HG02943 (cell line): ENCODE measurements at regions not wholly inside any gene's neighbourhood (a gene's known extent, or its start where the extent isn't known, plus 50 kb on each side); places are given as distances from the start of the nearest gene placed in this dataset.
"Not testable (repeated sequence)": the region's sequence is repeated elsewhere in the genome, so short reads cannot be mapped to it uniquely, and the experiment has no call there.

Experiments
- ATAC-seq: cut with Tn5 transposase; IDR thresholded peaks from one replicate; pipeline ENCODE4 v1.9.1; 2021; ENCODE audit warnings: mild to moderate bottlenecking, low read depth, moderate library complexity; ENCODE audit not compliant: unreplicated experiment

DNA sequence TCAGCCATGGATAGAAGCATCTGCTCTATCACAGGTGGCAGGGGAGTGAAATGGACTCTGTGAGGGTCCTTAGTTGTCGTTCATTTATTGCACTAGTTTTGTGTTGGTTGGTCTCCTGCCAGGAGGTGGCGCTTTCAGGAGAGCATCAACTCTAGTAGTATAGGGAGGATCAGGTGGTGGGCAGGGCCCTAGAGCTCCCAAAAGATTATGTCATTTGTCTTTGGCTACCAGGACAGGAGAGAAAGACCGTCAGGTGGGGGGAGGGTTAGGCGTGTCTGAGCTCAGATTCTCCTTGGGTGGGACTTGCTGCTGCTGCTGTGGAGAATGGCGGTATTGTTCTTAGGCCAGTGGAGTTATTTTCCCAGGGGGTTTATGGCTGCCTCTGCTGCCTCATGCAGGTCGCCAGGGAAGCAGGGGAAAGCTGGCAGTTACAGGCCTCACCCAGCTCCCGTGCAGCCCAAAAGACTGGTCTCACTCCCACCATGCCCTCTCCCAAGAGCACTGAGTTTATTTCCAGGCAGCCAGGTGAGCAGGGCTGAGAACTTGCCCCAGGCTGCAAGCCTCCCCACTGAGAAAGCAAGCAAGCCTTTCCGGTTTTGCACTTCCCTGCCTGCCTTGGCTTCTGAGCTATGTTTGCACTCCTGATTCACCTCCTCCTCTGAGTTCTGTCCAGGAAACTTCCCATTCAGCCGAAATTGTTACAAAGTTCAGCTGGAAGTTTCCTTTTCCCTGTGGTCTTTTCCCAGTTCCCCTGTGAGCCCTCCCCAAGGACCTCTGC, 317.3 kb downstream of the TAF11L14 start:
- no peak for ATAC-seq

DNA sequence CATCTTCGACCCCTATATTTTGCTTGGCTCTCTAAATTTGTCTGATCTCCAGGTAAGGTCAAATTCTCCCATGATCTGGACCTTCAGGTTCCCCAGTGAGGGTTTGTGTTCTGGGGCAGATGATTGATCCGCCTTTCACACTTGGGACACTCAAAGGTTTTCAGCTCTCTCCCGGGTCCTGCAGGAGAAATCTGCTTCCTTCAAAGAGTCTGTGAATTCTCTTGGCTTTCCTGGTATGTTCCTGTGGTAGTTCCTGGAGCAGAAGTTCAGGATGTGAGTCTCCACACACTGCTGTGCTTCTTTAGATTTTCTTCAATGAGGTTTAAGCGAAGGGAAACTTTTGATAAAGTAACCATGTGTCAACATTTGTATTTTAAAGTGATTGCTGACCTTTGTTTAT, 318.0 kb downstream of the TAF11L14 start:
- no peak for ATAC-seq

DNA sequence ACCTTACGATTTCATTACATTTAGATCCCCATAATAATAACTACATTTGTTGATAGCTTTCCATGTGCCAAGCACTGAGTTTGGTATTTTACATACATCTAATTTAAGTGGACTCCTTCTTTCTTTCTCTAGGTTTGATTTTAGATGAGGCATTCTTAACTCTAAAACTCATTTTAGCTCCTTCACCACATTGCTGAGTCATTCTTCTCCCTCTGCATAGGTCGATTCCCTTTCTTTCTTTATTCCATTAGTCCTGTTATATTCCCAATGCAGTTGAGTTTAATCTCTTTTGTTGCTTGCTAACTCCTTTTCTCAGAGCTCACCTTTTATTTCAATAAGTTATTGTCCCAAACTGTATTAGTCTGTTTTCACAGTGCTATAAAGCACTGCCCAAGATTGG, 329.8 kb downstream of the TAF11L14 start:
- ATAC-seq, result no peak

DNA sequence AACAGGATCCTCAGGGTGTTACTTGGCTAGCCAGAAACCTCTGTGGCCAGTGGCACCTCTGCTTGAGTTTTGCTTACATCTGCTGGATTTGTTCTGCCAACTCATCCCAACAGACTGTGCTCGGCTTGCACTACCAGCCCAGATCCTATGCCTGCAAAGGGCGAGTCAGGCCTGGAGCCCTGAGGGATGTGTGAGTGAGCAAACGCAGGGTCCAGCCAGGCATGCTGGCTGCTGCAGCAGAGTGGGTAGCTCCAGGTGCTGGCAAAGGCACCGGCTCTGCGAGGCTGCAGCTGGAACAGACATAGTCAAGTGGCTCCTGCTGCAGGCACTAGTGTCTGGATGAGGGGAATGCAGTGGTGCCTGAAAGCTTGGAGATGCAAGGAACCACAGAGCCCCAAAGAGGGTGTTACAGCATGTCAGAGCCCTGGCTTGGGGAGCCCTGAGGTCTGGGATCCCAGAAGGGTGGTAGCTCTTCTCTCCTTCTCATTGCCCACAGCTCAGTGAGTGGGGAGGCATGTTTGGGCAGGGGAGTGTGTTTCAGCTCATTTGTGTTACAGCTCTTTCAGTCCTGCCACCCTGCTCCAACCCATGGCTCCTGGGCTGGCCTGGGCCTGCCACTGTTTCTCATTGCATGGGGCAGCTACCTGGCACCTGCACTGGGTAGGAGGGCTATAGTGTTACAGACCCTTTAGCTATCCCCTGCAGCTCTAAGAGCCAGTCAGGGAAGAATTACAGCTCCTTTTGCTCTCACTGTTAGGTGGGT, 332.6 kb downstream of the TAF11L14 start:
- ATAC-seq, result no peak

DNA sequence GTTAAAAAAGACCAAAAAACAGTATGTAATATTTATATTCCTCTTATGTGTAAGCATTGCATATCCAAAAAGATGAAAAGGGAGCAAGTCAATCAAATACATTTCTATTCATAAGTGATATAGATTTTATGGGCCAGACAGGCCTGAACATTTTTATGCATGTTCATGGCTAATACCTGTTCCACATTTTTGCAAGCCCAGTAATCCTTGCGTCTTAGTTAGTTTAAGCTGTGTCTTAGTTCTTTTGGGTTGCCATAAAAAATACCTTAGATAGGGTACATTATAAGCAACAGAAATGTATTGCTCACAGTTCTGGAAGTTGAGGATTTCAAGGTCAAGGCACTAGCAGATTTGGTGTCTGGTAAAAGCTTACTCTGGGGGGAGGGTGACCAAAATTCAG, 342.1 kb downstream of the TAF11L14 start:
- no peak for ATAC-seq

DNA sequence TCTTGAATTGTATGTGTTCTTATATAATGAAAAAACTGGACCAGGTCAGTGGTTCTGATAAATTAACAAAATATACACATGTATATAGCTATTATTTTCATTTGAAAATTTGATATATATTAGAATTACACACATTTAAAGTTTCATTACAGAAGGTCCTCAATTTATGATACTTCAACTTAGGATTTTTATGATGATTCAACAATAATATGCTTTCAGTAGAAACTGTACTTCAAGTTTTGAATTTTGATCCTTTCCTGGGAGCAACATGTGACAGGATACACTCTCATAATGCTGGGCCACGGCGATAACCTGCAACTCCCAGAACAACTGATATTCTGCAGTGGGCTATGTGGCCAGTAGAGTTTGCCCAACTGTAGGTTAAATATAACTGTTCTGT, 344.7 kb downstream of the TAF11L14 start:
- ATAC-seq, result no peak

DNA sequence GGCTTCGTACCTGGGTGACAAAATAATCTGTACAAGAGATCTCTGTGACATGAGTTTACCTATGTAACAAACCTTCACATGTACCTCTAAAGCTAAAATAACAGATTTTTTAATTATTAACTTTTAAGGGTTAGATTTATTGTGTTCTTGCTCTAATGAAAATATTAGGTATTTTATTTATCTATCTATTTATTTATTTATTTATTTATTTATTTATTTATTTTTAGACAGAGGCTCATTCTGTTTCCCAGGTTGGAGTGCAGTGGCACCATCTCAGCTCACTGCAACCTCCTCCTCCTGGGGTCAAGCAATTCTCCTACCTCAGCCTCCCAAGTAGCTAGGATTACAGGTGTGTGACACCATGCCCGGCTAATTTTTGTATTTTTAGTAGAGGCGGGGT, 348.4 kb downstream of the TAF11L14 start:
- not testable (repeated sequence) for ATAC-seq

DNA sequence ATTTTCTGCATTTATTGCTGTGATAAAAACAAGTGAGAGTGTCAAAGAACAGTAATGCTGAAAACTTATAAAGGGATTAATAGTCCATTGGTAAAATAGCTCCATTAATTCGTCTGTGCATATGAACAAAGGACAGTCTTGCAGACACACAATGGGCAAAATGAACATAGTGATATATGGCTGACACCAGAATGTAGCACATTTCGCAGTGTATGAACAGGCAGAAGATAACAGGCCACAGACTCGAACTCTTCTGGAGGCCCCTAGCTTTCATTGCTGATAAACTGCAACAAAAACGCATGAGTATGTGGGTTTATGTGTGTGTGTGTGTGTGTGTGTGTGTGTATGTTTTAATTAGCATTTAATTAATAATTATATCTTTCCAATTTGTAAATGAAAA, 354.8 kb downstream of the TAF11L14 start:
- no peak for ATAC-seq

DNA sequence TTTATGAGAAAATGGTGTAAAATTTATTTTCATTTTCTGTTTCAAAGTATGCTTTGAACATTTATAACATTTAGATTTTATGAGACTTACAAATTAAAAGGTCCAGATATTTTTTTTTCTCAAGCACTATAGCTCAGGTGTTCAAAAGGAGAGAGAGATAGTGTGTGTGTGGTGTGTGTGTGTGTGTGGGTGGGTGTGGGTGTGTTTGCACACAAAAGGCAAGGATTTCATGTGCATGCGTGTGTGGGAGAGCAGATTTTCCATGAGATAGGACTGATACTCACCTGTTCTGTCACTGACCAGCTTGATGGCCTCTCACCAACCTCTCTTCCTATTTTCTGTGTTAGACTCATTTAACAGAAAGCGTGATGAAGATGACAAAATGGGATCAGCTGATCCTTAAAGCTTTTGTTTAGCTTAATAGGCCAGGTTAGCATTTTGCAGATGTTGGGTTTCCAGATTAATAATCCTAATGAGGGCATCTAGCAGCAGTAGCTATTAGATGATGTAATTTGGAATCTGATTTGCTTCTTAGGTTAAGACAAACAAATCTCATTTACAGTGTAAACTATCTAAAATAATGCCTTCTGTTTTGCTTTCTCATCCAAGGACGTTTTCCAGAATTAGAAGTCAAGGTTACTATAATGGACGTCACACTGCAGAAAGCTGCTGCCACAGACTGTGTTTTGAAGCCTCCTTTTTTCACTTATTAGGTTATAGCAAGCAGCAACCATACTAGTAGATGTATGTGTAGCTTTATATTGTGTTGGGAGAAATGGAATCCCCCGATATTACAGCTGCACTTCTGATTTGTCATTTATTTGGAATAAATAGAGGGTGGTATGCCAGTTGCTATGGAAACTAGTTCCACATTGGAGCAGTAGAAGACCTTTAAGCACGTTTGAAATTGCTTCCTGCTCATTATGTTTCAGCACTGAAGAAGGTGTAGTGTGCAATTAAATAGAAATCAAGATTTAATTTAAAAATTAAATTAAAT, 355.6 kb downstream of the TAF11L14 start:
- no peak for ATAC-seq

DNA sequence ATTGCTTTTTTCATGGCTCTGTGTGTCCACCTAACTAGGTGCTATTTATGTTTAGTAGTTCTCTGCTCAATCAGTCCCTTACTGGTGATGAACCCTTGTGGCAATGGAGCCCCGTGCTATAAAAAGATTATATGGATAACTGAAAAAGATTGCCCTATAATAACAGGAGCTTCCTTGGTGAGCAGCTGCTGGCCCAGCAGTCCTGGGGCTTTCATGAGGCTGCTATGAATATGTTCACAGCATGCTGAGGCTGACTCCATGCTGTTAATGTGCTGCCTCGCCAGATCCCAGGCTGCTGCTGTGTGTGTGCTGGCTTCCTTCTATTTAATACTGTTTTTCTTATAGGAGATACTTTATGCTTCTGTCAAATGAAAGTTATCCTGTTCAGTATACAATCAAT, 357.5 kb downstream of the TAF11L14 start:
- ATAC-seq, result no peak

DNA sequence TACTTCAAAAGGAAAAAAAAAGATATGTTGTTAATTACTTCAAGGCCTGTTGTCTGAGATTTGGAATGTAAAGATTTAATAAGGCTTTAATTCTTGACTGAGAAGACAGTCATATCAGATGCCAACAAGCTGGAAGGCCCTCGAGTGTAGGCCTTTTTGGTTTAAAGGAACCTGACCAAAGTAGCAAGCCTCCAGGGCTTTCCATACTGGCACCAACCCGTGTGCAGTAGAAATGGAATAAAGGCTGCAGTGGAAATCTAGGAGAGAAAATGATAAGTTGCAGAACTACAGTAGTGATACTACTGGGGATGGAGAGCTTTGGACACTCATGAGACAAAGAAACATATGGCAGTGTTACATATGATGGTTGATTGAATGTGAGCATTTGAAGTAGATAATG, 358.0 kb downstream of the TAF11L14 start:
- no peak for ATAC-seq

DNA sequence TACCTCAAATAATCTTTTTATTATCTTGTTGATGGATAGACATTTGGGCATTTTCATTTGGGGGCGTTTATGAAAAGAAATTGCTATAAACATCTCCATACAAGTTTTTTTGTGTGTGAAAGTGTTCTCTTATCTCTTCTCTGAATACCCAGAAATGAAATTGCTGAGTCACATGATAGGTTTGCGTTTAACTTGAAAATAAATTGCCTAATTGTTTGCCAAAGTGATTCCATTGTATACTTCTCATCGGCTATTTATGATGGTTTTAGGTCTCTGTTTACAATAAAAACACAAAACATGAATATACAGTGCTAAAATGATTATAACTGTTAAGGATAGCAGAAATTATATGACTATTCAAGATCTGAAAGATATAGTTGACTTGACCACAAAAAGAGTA, 361.7 kb downstream of the TAF11L14 start:
- ATAC-seq, result no peak

DNA sequence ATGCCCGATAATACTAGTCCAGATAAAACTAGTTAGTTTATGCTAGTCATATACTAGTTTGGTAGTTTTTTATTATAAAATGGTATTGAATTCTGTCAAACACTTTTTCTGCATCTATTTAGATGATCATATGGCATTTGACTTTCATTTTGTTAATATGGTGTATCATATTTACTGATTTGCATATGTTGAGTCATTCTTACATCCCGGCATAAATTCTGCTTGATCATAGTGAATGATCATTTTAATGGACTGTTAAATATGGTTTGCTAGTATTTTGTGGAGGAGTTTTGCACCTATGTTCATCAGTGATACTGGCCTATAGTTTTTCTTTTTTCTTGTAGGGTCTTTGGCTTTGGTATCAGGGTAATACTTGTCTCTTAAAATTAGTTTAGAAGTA, 365.6 kb downstream of the TAF11L14 start:
- no peak for ATAC-seq

DNA sequence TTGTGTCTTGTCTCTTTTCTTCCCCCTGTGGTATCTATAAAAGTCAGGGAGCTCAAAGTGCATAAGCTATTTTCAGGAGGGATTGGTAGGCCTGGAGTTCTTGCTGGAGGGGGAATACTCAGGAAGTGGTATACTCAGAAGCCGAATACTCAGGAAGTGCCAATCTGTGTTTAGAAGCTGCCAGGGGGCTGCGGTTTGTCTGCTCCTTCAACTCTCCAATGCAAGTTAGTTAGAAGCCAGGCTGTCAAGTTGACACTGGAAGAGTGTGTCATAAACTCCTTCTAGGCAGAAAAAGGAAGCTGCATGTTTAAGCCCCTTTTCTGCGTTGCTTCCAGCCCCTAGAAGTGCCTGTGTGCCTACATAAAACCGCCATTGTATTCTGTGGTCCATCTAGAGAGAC, 366.5 kb downstream of the TAF11L14 start:
- ATAC-seq, result no peak

DNA sequence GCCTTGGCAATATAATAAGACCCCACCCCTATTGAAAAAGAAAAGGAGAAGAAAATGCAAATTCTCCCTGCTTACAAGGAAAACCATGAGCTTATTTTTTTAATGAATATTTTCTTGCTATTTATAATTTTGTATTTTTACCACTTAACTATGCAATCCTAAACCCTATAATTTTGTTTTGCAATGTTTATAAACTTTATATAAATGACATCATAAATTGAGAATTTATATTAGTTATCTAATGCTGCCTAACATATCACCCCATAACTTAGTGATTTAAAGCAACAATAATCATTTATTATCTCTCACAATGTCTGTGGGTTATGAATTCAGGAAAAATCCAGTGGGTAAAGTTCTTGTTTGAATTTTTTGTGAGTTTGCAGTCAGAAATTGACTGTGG, 369.1 kb downstream of the TAF11L14 start:
- ATAC-seq, result no peak

DNA sequence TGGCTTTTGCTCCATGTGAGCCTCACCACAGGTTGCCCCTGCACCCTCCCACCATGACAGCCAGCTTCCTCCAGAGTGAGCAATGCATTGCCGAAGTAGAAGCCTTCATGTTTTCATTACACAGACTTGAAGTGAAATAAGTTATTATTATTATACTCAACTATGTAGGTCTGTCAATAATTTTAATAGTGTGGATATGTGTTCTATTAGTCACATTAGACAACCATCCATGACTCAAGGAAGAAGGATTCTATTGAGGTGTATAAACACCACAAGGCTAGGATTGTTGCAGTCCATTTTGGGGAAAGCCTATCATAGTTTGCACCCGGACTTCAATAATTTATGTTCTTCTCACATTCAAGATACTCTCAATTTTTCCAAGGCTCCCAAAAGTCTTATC, 369.5 kb downstream of the TAF11L14 start:
- no peak for ATAC-seq

DNA sequence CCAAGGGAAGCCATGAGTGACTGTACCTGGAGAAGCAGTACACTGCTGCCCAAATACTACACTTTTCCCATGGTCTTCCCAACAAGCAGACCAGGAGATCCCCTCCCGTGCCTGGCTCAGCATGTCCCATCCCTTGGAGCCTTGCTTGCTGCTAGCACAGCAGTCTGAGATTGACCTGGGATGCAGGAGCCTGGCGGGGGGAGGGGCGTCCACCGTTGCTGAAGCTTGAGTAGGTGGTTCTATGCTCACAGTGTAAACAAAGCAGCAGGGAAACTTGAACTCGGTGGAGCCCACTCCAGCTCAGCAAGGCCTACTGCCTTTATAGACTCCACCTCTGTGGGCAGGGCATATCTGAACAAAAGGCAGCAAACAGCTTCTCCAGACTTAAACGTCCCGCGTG, 372.0 kb downstream of the TAF11L14 start:
- ATAC-seq, result not testable (repeated sequence)

DNA sequence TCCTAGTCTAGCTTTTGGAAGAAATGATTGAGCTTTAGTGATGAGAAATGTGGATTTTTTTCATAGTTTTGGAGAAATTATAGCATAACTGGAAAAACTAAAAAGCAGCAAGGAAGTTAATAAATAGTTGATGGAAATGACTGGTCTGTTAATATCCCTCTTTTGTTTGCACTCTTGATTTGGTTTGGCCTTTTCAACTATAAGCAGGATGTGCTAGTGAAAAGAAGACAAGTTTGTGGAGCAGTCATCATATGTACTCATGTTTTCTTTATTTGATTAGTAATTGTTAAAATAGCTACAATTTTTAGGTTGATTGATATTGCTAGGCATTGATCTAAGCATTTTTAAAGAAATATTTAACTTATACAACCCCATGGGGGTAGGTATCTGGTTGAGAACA, 374.7 kb downstream of the TAF11L14 start:
- no peak for ATAC-seq

DNA sequence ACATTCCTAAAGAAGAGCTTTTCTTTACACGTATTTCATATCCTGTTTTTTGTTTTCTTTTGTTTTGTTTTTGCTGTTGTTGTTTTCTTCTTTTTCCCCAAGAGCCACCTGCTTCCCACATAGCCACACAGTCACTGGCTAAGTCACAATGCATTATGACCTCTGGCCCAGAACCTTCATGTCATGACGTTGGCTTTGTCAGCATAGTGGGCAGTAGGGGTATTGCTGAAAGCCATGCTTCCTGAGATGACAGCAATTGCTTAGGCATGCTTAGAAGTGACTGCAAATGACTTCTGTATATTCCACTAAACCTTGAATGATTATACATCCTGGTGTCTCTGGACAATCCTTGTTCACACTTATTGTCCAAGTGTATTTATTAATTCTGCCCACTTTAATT, 375.8 kb downstream of the TAF11L14 start:
- ATAC-seq, result no peak

DNA sequence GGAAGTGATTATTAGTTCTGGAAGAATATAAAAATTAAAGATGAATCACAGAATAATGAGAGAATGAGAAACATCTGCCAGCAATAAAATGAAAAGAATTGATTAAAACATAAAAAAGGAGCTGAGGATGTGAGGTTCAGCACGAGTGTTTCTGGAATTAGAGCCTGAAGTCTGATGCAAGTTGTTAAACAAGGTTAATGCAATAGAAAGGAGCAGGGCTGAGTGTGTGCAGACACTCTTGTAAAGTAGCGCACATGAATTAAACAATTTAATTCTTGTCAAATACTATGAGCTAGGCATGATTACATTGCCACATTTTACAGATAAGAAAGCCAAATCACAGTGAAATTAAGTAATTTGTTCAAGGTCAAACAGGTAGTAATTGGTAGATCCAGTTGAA, 384.2 kb downstream of the TAF11L14 start:
- no peak for ATAC-seq

DNA sequence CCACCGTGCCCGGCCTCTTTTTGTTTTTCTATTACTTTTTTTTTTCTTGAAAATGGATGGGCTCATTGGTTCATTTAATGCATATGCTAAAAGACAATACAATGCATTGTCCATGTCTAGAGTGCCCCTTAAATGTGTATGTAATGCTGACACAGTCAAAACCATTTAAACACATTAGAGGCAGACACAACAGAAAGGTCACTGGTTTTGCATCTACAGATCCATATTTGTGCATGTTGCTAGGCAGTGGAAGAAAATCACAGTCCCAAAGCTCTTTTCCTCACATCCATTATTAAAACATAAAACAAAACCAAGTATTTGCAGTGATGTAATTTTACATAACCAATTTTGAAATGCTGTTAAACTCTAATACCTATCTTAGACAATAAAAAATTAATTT, 389.0 kb downstream of the TAF11L14 start:
- no peak for ATAC-seq
